Endothelial cell (in vitro differentiated cells): ENCODE measurements at regions not wholly inside any gene's neighbourhood (a gene's known extent, or its start where the extent isn't known, plus 50 kb on each side); places are given as distances from the start of the nearest gene placed in this dataset.

Source experiments
- DNase-seq: peaks from one replicate; pipeline ENCODE4 v3.0.0; 2021; ENCODE audit warnings: low spot score
- H3K27ac Mint-ChIP-seq: one replicate; pipeline ENCODE4 v1.8.0; 2021; ENCODE audit warnings: mixed read lengths, inconsistent platforms; ENCODE audit not compliant: unreplicated experiment
- H3K27me3 Mint-ChIP-seq: one replicate; pipeline ENCODE4 v1.8.0; 2021; ENCODE audit warnings: mild to moderate bottlenecking, moderate library complexity, mixed read lengths, inconsistent platforms; ENCODE audit not compliant: unreplicated experiment
- H3K36me3 Mint-ChIP-seq: one replicate; pipeline ENCODE4 v1.8.0; 2021; ENCODE audit warnings: mild to moderate bottlenecking, low read depth, mixed read lengths, inconsistent platforms; ENCODE audit not compliant: unreplicated experiment
- H3K4me1 Mint-ChIP-seq: one replicate; pipeline ENCODE4 v1.8.0; 2021; ENCODE audit warnings: mild to moderate bottlenecking, mixed read lengths, inconsistent platforms; ENCODE audit not compliant: unreplicated experiment
- H3K4me3 Mint-ChIP-seq: one replicate; pipeline ENCODE4 v1.8.0; 2021; ENCODE audit warnings: mild to moderate bottlenecking, mixed read lengths, inconsistent platforms; ENCODE audit not compliant: unreplicated experiment
- H3K9me3 Mint-ChIP-seq: one replicate; pipeline ENCODE4 v1.8.0; 2021; ENCODE audit warnings: mixed read lengths, inconsistent platforms; ENCODE audit not compliant: unreplicated experiment
- TF ChIP-seq, protein P1 (sequence below): fragments of 200-600 bp; sonication (generic); IDR thresholded peaks from one replicate; pipeline ENCODE4 v1.5.0; 2021; ENCODE audit warnings: antibody characterized with exemption; ENCODE audit not compliant: unreplicated experiment

DNA sequence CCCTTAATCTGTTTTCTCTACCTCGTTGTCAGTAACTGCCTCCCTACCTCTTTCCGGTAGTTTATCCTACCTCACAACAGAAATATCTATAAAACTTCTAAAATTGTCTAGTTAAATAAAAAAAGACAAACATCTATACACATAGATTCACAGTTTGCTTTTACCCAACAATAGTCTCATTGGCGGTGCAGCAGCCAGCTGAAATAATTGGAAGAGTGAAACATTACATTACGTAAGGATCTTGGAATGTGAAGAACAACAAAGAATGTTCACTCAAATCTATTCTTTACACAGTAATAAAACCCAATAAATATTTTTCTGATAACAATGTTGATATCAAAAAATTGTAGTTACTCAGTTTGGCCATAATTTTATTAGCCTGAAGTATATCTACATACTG lies 115.5 kb upstream of the ARPP21 start:
- H3K36me3 Mint-ChIP-seq, result no peaks in the 10 kb centered on the region
- H3K27ac Mint-ChIP-seq, result no peak overlapping the region
- H3K9me3 Mint-ChIP-seq, result no peaks in the 10 kb centered on the region
- no peaks in the 10 kb centered on the region for H3K27me3 Mint-ChIP-seq
- no peaks in the 10 kb centered on the region for H3K4me1 Mint-ChIP-seq
- H3K4me3 Mint-ChIP-seq, result no peak overlapping the region
- no peak for DNase-seq
- TF ChIP-seq, protein P1, sequence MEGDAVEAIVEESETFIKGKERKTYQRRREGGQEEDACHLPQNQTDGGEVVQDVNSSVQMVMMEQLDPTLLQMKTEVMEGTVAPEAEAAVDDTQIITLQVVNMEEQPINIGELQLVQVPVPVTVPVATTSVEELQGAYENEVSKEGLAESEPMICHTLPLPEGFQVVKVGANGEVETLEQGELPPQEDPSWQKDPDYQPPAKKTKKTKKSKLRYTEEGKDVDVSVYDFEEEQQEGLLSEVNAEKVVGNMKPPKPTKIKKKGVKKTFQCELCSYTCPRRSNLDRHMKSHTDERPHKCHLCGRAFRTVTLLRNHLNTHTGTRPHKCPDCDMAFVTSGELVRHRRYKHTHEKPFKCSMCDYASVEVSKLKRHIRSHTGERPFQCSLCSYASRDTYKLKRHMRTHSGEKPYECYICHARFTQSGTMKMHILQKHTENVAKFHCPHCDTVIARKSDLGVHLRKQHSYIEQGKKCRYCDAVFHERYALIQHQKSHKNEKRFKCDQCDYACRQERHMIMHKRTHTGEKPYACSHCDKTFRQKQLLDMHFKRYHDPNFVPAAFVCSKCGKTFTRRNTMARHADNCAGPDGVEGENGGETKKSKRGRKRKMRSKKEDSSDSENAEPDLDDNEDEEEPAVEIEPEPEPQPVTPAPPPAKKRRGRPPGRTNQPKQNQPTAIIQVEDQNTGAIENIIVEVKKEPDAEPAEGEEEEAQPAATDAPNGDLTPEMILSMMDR, result no peak

DNA sequence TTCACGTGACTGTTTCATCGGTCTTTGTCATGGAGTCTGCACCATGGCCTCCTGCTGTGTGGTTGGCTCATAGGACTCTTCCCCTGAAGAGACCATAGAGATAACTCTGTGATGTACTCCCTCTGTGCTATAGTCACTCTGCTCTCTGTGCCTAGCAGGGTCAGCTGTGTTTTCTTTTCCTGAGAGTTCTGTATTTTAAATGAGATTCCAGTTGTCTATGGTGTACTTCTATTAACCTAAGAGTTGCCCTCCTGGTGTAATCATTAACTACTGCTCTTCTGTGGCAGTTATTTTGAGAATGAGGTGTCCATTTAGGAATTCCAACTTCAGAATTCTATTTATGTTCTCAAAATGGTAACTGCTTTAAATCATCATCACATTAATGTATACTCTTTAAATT lies 114.5 kb upstream of the ARPP21 start:
- TF ChIP-seq, protein P1, result no peak
- no peak for DNase-seq
- Mint-ChIP-seq H3K9me3 (no peaks in the 10 kb centered on the region), H3K4me1 (no peaks in the 10 kb centered on the region), H3K4me3 (no peak overlapping the region), H3K36me3 (no peaks in the 10 kb centered on the region), H3K27ac (no peak overlapping the region), H3K27me3 (no peaks in the 10 kb centered on the region)

DNA sequence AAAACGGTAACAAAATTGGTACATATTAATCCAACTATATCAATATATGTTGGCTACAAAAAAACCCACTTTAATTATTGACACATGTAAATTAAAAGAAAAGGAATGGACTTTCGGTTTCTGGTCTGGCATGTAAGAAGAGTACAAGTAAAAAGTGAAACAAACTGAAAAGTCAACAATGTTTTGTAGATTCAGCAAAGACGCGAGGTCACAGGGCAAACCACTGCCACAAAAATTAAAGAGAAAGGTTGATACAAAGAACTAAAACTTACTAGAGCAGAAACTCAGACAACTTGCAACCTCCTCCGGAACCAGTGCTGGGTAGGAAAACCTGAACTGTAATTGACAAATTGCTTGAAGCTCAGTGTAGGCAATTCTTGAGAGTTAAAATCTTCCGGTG lies 110.6 kb upstream of the ARPP21 start:
- no peaks in the 10 kb centered on the region for H3K4me1 Mint-ChIP-seq
- TF ChIP-seq, protein P1, result no peak
- no peak overlapping the region for H3K27ac Mint-ChIP-seq
- no peak for DNase-seq
- no peaks in the 10 kb centered on the region for H3K27me3 Mint-ChIP-seq
- no peak overlapping the region for H3K4me3 Mint-ChIP-seq
- H3K36me3 Mint-ChIP-seq, result no peaks in the 10 kb centered on the region
- H3K9me3 Mint-ChIP-seq, result no peaks in the 10 kb centered on the region

DNA sequence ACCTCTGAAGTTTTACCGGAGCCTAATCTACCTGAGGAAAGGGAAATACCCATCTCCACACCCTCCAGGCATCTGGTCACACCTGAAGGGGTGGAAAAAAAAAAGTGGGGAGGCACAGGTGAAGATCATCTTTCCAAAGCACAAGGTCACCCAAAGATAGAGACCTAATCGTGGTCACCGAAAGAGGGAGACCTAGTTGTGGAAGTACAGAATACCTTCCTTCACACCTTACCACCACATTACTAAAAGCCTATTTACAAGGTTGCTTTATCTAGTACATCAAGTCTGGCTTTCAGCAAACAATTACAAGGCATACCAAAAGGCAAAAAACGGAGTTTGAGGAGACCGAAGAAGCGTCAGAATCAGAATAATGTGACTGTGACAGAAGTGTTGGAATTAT lies 110.0 kb upstream of the ARPP21 start:
- no peaks in the 10 kb centered on the region for H3K27me3 Mint-ChIP-seq
- H3K36me3 Mint-ChIP-seq, result no peaks in the 10 kb centered on the region
- no peaks in the 10 kb centered on the region for H3K4me1 Mint-ChIP-seq
- H3K4me3 Mint-ChIP-seq, result no peak overlapping the region
- no peak for DNase-seq
- no peaks in the 10 kb centered on the region for H3K9me3 Mint-ChIP-seq
- no peak overlapping the region for H3K27ac Mint-ChIP-seq
- TF ChIP-seq, protein P1, result no peak

GRCh38 chr3:35537265-35537664 lies 102.1 kb upstream of the ARPP21 start:
- TF ChIP-seq, protein P1, result no peak
- no peaks in the 10 kb centered on the region for H3K36me3 Mint-ChIP-seq
- H3K4me3 Mint-ChIP-seq, result no peak overlapping the region
- no peaks in the 10 kb centered on the region for H3K4me1 Mint-ChIP-seq
- H3K9me3 Mint-ChIP-seq, result peaks cover 3% of the 10 kb centered on the region
- no peaks in the 10 kb centered on the region for H3K27me3 Mint-ChIP-seq
- no peak for DNase-seq
- H3K27ac Mint-ChIP-seq, result no peak overlapping the region
